Osteoblast (primary cell): ENCODE measurements at regions not wholly inside any gene's neighbourhood (a gene's known extent, or its start where the extent isn't known, plus 50 kb on each side); places are given as distances from the start of the nearest gene placed in this dataset.

Source experiments
- DNase-seq: peaks from one replicate; pipeline ENCODE4 v3.0.0; 2011; ENCODE audit warnings: low spot score, mixed read lengths; ENCODE audit not compliant: insufficient read length; ENCODE audit errors: missing footprints
- H2AFZ ChIP-seq: 2 replicates; pipeline ENCODE4 v1.6.0; 2011; ENCODE audit warnings: mild to moderate bottlenecking, low read length
- H3K27ac ChIP-seq: 2 replicates; pipeline ENCODE4 v1.5.1; 2011; ENCODE audit warnings: mild to moderate bottlenecking, low read depth, low read length, moderate library complexity
- H3K27me3 ChIP-seq: 2 replicates; pipeline ENCODE4 v1.6.0; 2012; ENCODE audit warnings: mild to moderate bottlenecking, control low read depth, inconsistent platforms, low read length, moderate library complexity; ENCODE audit not compliant: insufficient read depth
- H3K36me3 ChIP-seq: 2 replicates; pipeline ENCODE4 v1.5.1; 2011; ENCODE audit warnings: mild to moderate bottlenecking, low read length, control low read depth, moderate library complexity; ENCODE audit not compliant: insufficient read depth
- H3K4me1 ChIP-seq: 2 replicates; pipeline ENCODE4 v1.5.1; 2011; ENCODE audit warnings: mild to moderate bottlenecking, low read length, control low read depth, moderate library complexity; ENCODE audit not compliant: insufficient read depth
- H3K4me2 ChIP-seq: 2 replicates; pipeline ENCODE4 v1.6.0; 2011; ENCODE audit warnings: mild to moderate bottlenecking, low read length; ENCODE audit not compliant: insufficient read depth
- H3K4me3 ChIP-seq: fragments of 200-600 bp; sonication (generic); 3 replicates; pipeline ENCODE4 v1.5.1; 2012; ENCODE audit warnings: mild to moderate bottlenecking, low read length, inconsistent platforms; ENCODE audit not compliant: insufficient read depth
- H3K79me2 ChIP-seq: 2 replicates; pipeline ENCODE4 v1.6.0; 2012; ENCODE audit warnings: mild to moderate bottlenecking, low read length, control low read depth, inconsistent platforms; ENCODE audit not compliant: insufficient read depth
- H3K9me3 ChIP-seq: 2 replicates; pipeline ENCODE4 v1.5.1; 2011; ENCODE audit warnings: low read depth, low read length, control low read depth
- H4K20me1 ChIP-seq: 2 replicates; pipeline ENCODE4 v1.6.0; 2012; ENCODE audit warnings: mild to moderate bottlenecking, low read length, control low read depth; ENCODE audit not compliant: insufficient read depth
- CTCF ChIP-seq: IDR thresholded peaks from 2 replicates; pipeline ENCODE4 v1.5.1; 2011; ENCODE audit warnings: mild to moderate bottlenecking, low read depth, low read length, moderate library complexity; ENCODE audit errors: extremely low read depth

- no peak overlapping the region for H2AFZ ChIP-seq
- no peak for DNase-seq
- no peaks in the 10 kb centered on the region for H3K36me3 ChIP-seq
- no peak for TF ChIP-seq CTCF
- no peak overlapping the region for H3K4me2 ChIP-seq
- H3K27me3 ChIP-seq = no peaks in the 10 kb centered on the region
- no peaks in the 10 kb centered on the region for H3K4me1 ChIP-seq
- peaks cover 6% of the 10 kb centered on the region for H3K9me3 ChIP-seq
- H4K20me1 ChIP-seq = no peaks in the 10 kb centered on the region
- no peak overlapping the region for H3K4me3 ChIP-seq
- no peak overlapping the region for H3K27ac ChIP-seq
- H3K79me2 ChIP-seq = no peaks in the 10 kb centered on the region
Observed at GRCh38 chr18:39033312-39033711, 1467.7 kb upstream of the CELF4 start.

GRCh38 chr18:39031647-39032046, 1466.0 kb upstream of the CELF4 start:
- Histone ChIP-seq H3K4me3 (no peak overlapping the region), H3K27ac (no peak overlapping the region), H3K79me2 (no peaks in the 10 kb centered on the region), H2AFZ (no peak overlapping the region), H4K20me1 (no peaks in the 10 kb centered on the region), H3K36me3 (no peaks in the 10 kb centered on the region), H3K9me3 (peaks cover 3% of the 10 kb centered on the region), H3K4me1 (no peaks in the 10 kb centered on the region), H3K4me2 (no peak overlapping the region), H3K27me3 (no peaks in the 10 kb centered on the region)
- no peak for TF ChIP-seq CTCF
- no peak for DNase-seq

- Histone ChIP-seq H3K4me3 (no peak overlapping the region), H3K36me3 (no peaks in the 10 kb centered on the region), H2AFZ (no peak overlapping the region), H3K9me3 (peaks cover 3% of the 10 kb centered on the region), H3K79me2 (no peaks in the 10 kb centered on the region), H3K4me1 (no peaks in the 10 kb centered on the region), H4K20me1 (no peaks in the 10 kb centered on the region), H3K4me2 (no peak overlapping the region), H3K27ac (no peak overlapping the region), H3K27me3 (no peaks in the 10 kb centered on the region)
- TF ChIP-seq CTCF = no peak
- DNase-seq = no peak
Observed at GRCh38 chr18:39030124-39030655, 1464.6 kb upstream of the CELF4 start.

- no peaks in the 10 kb centered on the region for H3K36me3 ChIP-seq
Observed at GRCh38 chr18:39025531-39025930, 1459.9 kb upstream of the CELF4 start.

More at GRCh38 chr18:39025531-39025930, 1459.9 kb upstream of the CELF4 start:
- no peaks in the 10 kb centered on the region for H4K20me1 ChIP-seq
- H3K4me2 ChIP-seq = no peak overlapping the region
- no peaks in the 10 kb centered on the region for H3K27me3 ChIP-seq
- H3K4me3 ChIP-seq = no peak overlapping the region
- no peaks in the 10 kb centered on the region for H3K4me1 ChIP-seq
- H2AFZ ChIP-seq = no peak overlapping the region
- TF ChIP-seq CTCF = no peak
- no peak for DNase-seq
- no peak overlapping the region for H3K27ac ChIP-seq
- peaks cover 5% of the 10 kb centered on the region for H3K9me3 ChIP-seq
- H3K79me2 ChIP-seq = no peaks in the 10 kb centered on the region
